Activated T-cell treated with anti-CD3 and anti-CD28 coated beads for 24 hours (primary cell): ENCODE measurements at regions not wholly inside any gene's neighbourhood (a gene's known extent, or its start where the extent isn't known, plus 50 kb on each side); places are given as distances from the start of the nearest gene placed in this dataset.
"Not testable (repeated sequence)": the region's sequence is repeated elsewhere in the genome, so short reads cannot be mapped to it uniquely, and the experiment has no call there.

Experiments
- DNase-seq: peaks from one replicate; pipeline ENCODE4 v3.0.0-alpha.2; 2020; ENCODE audit warnings: low read depth

GRCh38 chrX:131830400-131831184, 192.5 kb upstream of the STK26 start:
- DNase-seq, result peak; percentile 17

- no peak for DNase-seq
These were observed 191.9 kb upstream of the STK26 start for GRCh38 chrX:131831185-131831520.

- DNase-seq, result no peak
These were observed 186.9 kb upstream of the STK26 start for GRCh38 chrX:131836161-131836560.

- no peak for DNase-seq
These were observed 185.8 kb upstream of the STK26 start for GRCh38 chrX:131837325-131837724.

GRCh38 chrX:131840799-131841495, 182.2 kb upstream of the STK26 start:
- no peak for DNase-seq

- no peak for DNase-seq
These were observed 181.3 kb upstream of the STK26 start for GRCh38 chrX:131841496-131842437.

GRCh38 chrX:131843987-131844386, 179.1 kb upstream of the STK26 start:
- DNase-seq, result no peak

GRCh38 chrX:131845201-131845600, 177.9 kb upstream of the STK26 start:
- no peak for DNase-seq

GRCh38 chrX:131845771-131846170, 177.3 kb upstream of the STK26 start:
- DNase-seq, result no peak

- DNase-seq, result not testable (repeated sequence)
These were observed 172.1 kb upstream of the STK26 start for GRCh38 chrX:131850964-131851363.

- DNase-seq, result no peak
These were observed 169.7 kb upstream of the STK26 start for GRCh38 chrX:131853440-131853839.

GRCh38 chrX:131854581-131854980, 168.5 kb upstream of the STK26 start:
- DNase-seq, result no peak

GRCh38 chrX:131861088-131861787, 161.9 kb upstream of the STK26 start:
- no peak for DNase-seq

GRCh38 chrX:131862321-131862720, 160.8 kb upstream of the STK26 start:
- DNase-seq, result no peak

- DNase-seq, result no peak
These were observed 153.9 kb upstream of the STK26 start for GRCh38 chrX:131869182-131869581.

- no peak for DNase-seq
These were observed 148.8 kb upstream of the STK26 start for GRCh38 chrX:131874300-131874699.

GRCh38 chrX:131875827-131876226, 147.3 kb upstream of the STK26 start:
- not testable (repeated sequence) for DNase-seq

GRCh38 chrX:131881194-131881593, 141.9 kb upstream of the STK26 start:
- no peak for DNase-seq

- DNase-seq, result not testable (repeated sequence)
These were observed 138.1 kb upstream of the STK26 start for GRCh38 chrX:131885042-131885441.

GRCh38 chrX:131893857-131894256, 129.2 kb upstream of the STK26 start:
- not testable (repeated sequence) for DNase-seq

GRCh38 chrX:131894995-131895394, 128.1 kb upstream of the STK26 start:
- DNase-seq, result no peak

GRCh38 chrX:131895807-131896206, 127.3 kb upstream of the STK26 start:
- no peak for DNase-seq
